22Rv1 (cell line): ENCODE measurements at regions not wholly inside any gene's neighbourhood (a gene's known extent, or its start where the extent isn't known, plus 50 kb on each side); places are given as distances from the start of the nearest gene placed in this dataset.

Source experiments
- CTCF ChIP-seq: fragments of 450-650 bp; IDR thresholded peaks from 2 replicates; pipeline ENCODE4 v1.5.1; 2017; ENCODE audit warnings: mild to moderate bottlenecking
- ZFX ChIP-seq: fragments of 450-650 bp; IDR thresholded peaks from 2 replicates; pipeline ENCODE4 v1.6.1; 2017; ENCODE audit warnings: antibody characterized with exemption, borderline replicate concordance

- TF ChIP-seq CTCF (no peak), ZFX (no peak)
Measured at GRCh38 chr14:61139006-61139599, 142.0 kb downstream of the TMEM30B start.
